ENCODE measurements at regions not wholly inside any gene's neighbourhood (a gene's known extent, or its start where the extent isn't known, plus 50 kb on each side); places are given as distances from the start of the nearest gene placed in this dataset.

- Histone ChIP-seq H3K27ac (ENCODE audit: low read depth, low read length, severe bottlenecking) (no peak overlapping the region), H3K4me1 (ENCODE audit: control insufficient read depth, insufficient read depth, low read length, poor library complexity, severe bottlenecking) (no peaks in the 10 kb centered on the region), H3K4me3 (ENCODE audit: extremely low read depth, insufficient read depth, low read length, poor library complexity, severe bottlenecking) (no peak overlapping the region), H3K36me3 (ENCODE audit: control insufficient read depth, insufficient read depth, low read length) (no peaks in the 10 kb centered on the region), H3K9me3 (ENCODE audit: control insufficient read depth, low read length) (peaks cover 14% of the 10 kb centered on the region)
- 84 to 94% methylated on average over 2 of the region's 4 CpGs for WGBS, 2 experiments (ENCODE audit: insufficient coverage in 2 of 2)
Observed at GRCh38 chr12:47397664-47398281, 308.1 kb downstream of the RPAP3 start.

- H3K36me3 ChIP-seq (ENCODE audit: control insufficient read depth, insufficient read depth, low read length): no peaks in the 10 kb centered on the region
- 100% methylated on average over 1 of the region's 1 CpG; no CpG with 5 or more reads in 1 of the 2 experiments for WGBS, 2 experiments (ENCODE audit: insufficient coverage in 2 of 2)
- no peak overlapping the region for H3K4me3 ChIP-seq (ENCODE audit: extremely low read depth, insufficient read depth, low read length, poor library complexity, severe bottlenecking)
- peaks cover 14% of the 10 kb centered on the region for H3K9me3 ChIP-seq (ENCODE audit: control insufficient read depth, low read length)
- H3K4me1 ChIP-seq (ENCODE audit: control insufficient read depth, insufficient read depth, low read length, poor library complexity, severe bottlenecking): no peaks in the 10 kb centered on the region
- no peak overlapping the region for H3K27ac ChIP-seq (ENCODE audit: low read depth, low read length, severe bottlenecking)
Observed at GRCh38 chr12:47396902-47397663, 308.7 kb downstream of the RPAP3 start.

GRCh38 chr12:47394070-47394469 is 311.8 kb downstream of the RPAP3 start:
- Histone ChIP-seq H3K36me3 (ENCODE audit: control insufficient read depth, insufficient read depth, low read length) (no peaks in the 10 kb centered on the region), H3K27ac (ENCODE audit: low read depth, low read length, severe bottlenecking) (no peak overlapping the region), H3K4me1 (ENCODE audit: control insufficient read depth, insufficient read depth, low read length, poor library complexity, severe bottlenecking) (no peaks in the 10 kb centered on the region), H3K9me3 (ENCODE audit: control insufficient read depth, low read length) (peaks cover 11% of the 10 kb centered on the region), H3K4me3 (ENCODE audit: extremely low read depth, insufficient read depth, low read length, poor library complexity, severe bottlenecking) (no peak overlapping the region)
- WGBS, 2 experiments (ENCODE audit: insufficient coverage in 2 of 2): 71 to 83% methylated on average over 3 of the region's 4 CpGs

- Histone ChIP-seq H3K36me3 (ENCODE audit: control insufficient read depth, insufficient read depth, low read length) (no peaks in the 10 kb centered on the region), H3K9me3 (ENCODE audit: control insufficient read depth, low read length) (peaks cover 11% of the 10 kb centered on the region), H3K4me1 (ENCODE audit: control insufficient read depth, insufficient read depth, low read length, poor library complexity, severe bottlenecking) (no peaks in the 10 kb centered on the region), H3K4me3 (ENCODE audit: extremely low read depth, insufficient read depth, low read length, poor library complexity, severe bottlenecking) (no peak overlapping the region), H3K27ac (ENCODE audit: low read depth, low read length, severe bottlenecking) (no peak overlapping the region)
- WGBS, 2 experiments (ENCODE audit: insufficient coverage in 2 of 2): no CpG with 5 or more reads among the region's 4 CpGs
Observed at GRCh38 chr12:47393403-47393790, 312.4 kb downstream of the RPAP3 start.

- Histone ChIP-seq H3K4me3 (ENCODE audit: extremely low read depth, insufficient read depth, low read length, poor library complexity, severe bottlenecking) (no peak overlapping the region), H3K4me1 (ENCODE audit: control insufficient read depth, insufficient read depth, low read length, poor library complexity, severe bottlenecking) (no peaks in the 10 kb centered on the region), H3K36me3 (ENCODE audit: control insufficient read depth, insufficient read depth, low read length) (no peaks in the 10 kb centered on the region), H3K27ac (ENCODE audit: low read depth, low read length, severe bottlenecking) (no peak overlapping the region), H3K9me3 (ENCODE audit: control insufficient read depth, low read length) (no peaks in the 10 kb centered on the region)
- 93 to 97% methylated on average over 6 of the region's 7 CpGs for WGBS, 2 experiments (ENCODE audit: insufficient coverage in 2 of 2)
Observed at GRCh38 chr12:47391566-47391965, 311.8 kb upstream of the AMIGO2 start.

- H3K4me3 ChIP-seq (ENCODE audit: extremely low read depth, insufficient read depth, low read length, poor library complexity, severe bottlenecking): no peak overlapping the region
- no peaks in the 10 kb centered on the region for H3K4me1 ChIP-seq (ENCODE audit: control insufficient read depth, insufficient read depth, low read length, poor library complexity, severe bottlenecking)
- H3K27ac ChIP-seq (ENCODE audit: low read depth, low read length, severe bottlenecking): no peak overlapping the region
- 89% methylated on average over 7 of the region's 7 CpGs for WGBS, 2 experiments (ENCODE audit: insufficient coverage in 2 of 2)
- no peaks in the 10 kb centered on the region for H3K9me3 ChIP-seq (ENCODE audit: control insufficient read depth, low read length)
- H3K36me3 ChIP-seq (ENCODE audit: control insufficient read depth, insufficient read depth, low read length): no peaks in the 10 kb centered on the region
Observed at GRCh38 chr12:47388712-47389111, 309.0 kb upstream of the AMIGO2 start.

GRCh38 chr12:47387994-47388393 is 308.2 kb upstream of the AMIGO2 start:
- Histone ChIP-seq H3K4me1 (ENCODE audit: control insufficient read depth, insufficient read depth, low read length, poor library complexity, severe bottlenecking) (no peaks in the 10 kb centered on the region), H3K9me3 (ENCODE audit: control insufficient read depth, low read length) (no peaks in the 10 kb centered on the region), H3K4me3 (ENCODE audit: extremely low read depth, insufficient read depth, low read length, poor library complexity, severe bottlenecking) (no peak overlapping the region), H3K27ac (ENCODE audit: low read depth, low read length, severe bottlenecking) (no peak overlapping the region), H3K36me3 (ENCODE audit: control insufficient read depth, insufficient read depth, low read length) (no peaks in the 10 kb centered on the region)
- 100% methylated on average over 1 of the region's 1 CpG; no CpG with 5 or more reads in 1 of the 2 experiments for WGBS, 2 experiments (ENCODE audit: insufficient coverage in 2 of 2)

- H3K4me3 ChIP-seq (ENCODE audit: extremely low read depth, insufficient read depth, low read length, poor library complexity, severe bottlenecking): no peak overlapping the region
- 80 to 84% methylated on average over 3 to 4 of the region's 5 CpGs for WGBS, 2 experiments (ENCODE audit: insufficient coverage in 2 of 2)
- H3K9me3 ChIP-seq (ENCODE audit: control insufficient read depth, low read length): no peaks in the 10 kb centered on the region
- peak overlapping the region; percentile 60 for H3K27ac ChIP-seq (ENCODE audit: low read depth, low read length, severe bottlenecking)
- H3K4me1 ChIP-seq (ENCODE audit: control insufficient read depth, insufficient read depth, low read length, poor library complexity, severe bottlenecking): no peaks in the 10 kb centered on the region
- H3K36me3 ChIP-seq (ENCODE audit: control insufficient read depth, insufficient read depth, low read length): no peaks in the 10 kb centered on the region
Observed at GRCh38 chr12:47385653-47386052, 305.9 kb upstream of the AMIGO2 start.

- Histone ChIP-seq H3K4me1 (ENCODE audit: control insufficient read depth, insufficient read depth, low read length, poor library complexity, severe bottlenecking) (no peaks in the 10 kb centered on the region), H3K4me3 (ENCODE audit: extremely low read depth, insufficient read depth, low read length, poor library complexity, severe bottlenecking) (no peak overlapping the region), H3K27ac (ENCODE audit: low read depth, low read length, severe bottlenecking) (no peak overlapping the region), H3K9me3 (ENCODE audit: control insufficient read depth, low read length) (no peaks in the 10 kb centered on the region), H3K36me3 (ENCODE audit: control insufficient read depth, insufficient read depth, low read length) (no peaks in the 10 kb centered on the region)
- WGBS, 2 experiments (ENCODE audit: insufficient coverage in 2 of 2): 91 to 92% methylated on average over 2 to 4 of the region's 4 CpGs
Observed at GRCh38 chr12:47383942-47384341, 304.2 kb upstream of the AMIGO2 start.

- Histone ChIP-seq H3K36me3 (ENCODE audit: control insufficient read depth, insufficient read depth, low read length) (no peaks in the 10 kb centered on the region), H3K4me1 (ENCODE audit: control insufficient read depth, insufficient read depth, low read length, poor library complexity, severe bottlenecking) (peaks cover 9% of the 10 kb centered on the region), H3K4me3 (ENCODE audit: extremely low read depth, insufficient read depth, low read length, poor library complexity, severe bottlenecking) (no peak overlapping the region), H3K9me3 (ENCODE audit: control insufficient read depth, low read length) (no peaks in the 10 kb centered on the region), H3K27ac (ENCODE audit: low read depth, low read length, severe bottlenecking) (no peak overlapping the region)
- no CpG with 5 or more reads among the region's 1 CpG for WGBS, 2 experiments (ENCODE audit: insufficient coverage in 2 of 2)
Observed at GRCh38 chr12:47382305-47382704, 302.5 kb upstream of the AMIGO2 start.

- Histone ChIP-seq H3K4me1 (ENCODE audit: control insufficient read depth, insufficient read depth, low read length, poor library complexity, severe bottlenecking) (peaks cover 11% of the 10 kb centered on the region), H3K9me3 (ENCODE audit: control insufficient read depth, low read length) (no peaks in the 10 kb centered on the region), H3K27ac (ENCODE audit: low read depth, low read length, severe bottlenecking) (no peak overlapping the region), H3K4me3 (ENCODE audit: extremely low read depth, insufficient read depth, low read length, poor library complexity, severe bottlenecking) (no peak overlapping the region), H3K36me3 (ENCODE audit: control insufficient read depth, insufficient read depth, low read length) (no peaks in the 10 kb centered on the region)
Observed at GRCh38 chr12:47378907-47379306, 299.1 kb upstream of the AMIGO2 start.
